Right lobe of liver (tissue), 6 donors: ENCODE measurements at regions not wholly inside any gene's neighbourhood (a gene's known extent, or its start where the extent isn't known, plus 50 kb on each side); places are given as distances from the start of the nearest gene placed in this dataset.

Experiments
- ATAC-seq, 4 donors: fragments of 200-7000 bp; cut with Tn5 transposase; one replicate each; pipeline ENCODE4 v1.9.1; 2020; ENCODE audit warnings: mild to moderate bottlenecking in 4 of 4, moderate library complexity in 4 of 4
- DNase-seq, 3 donors: peaks; one replicate each; pipeline ENCODE4 v3.0.0-alpha.2; 2020
- H3K27ac ChIP-seq, 3 donors: fragments of 200-600 bp; one replicate each; pipeline ENCODE4 v1.8.0; 2022
- H3K27me3 ChIP-seq, 2 donors: fragments of 200-600 bp; one replicate each; pipeline ENCODE4 v1.8.0; 2022
- H3K36me3 ChIP-seq, 4 donors: fragments of 200-600 bp; sonication (generic) in 1 of 4; one replicate each; pipeline versions ENCODE4 v1.5.1 to v1.8.0; 2017 to 2022; ENCODE audit warnings: control low read depth in 1 of 4
- H3K4me1 ChIP-seq, 4 donors: fragments of 200-600 bp; sonication (generic) in 1 of 4; one replicate each; pipeline versions ENCODE4 v1.5.1 to v1.8.0; 2017 to 2022; ENCODE audit warnings: control low read depth in 1 of 4
- H3K4me3 ChIP-seq, 3 donors: fragments of 200-600 bp; one replicate each; pipeline ENCODE4 v1.8.0; 2022
- H3K9me3 ChIP-seq, 4 donors: fragments of 200-600 bp; sonication (generic) in 1 of 4; one replicate each; pipeline versions ENCODE4 v1.5.1 to v1.8.0; 2017 to 2022; ENCODE audit warnings: control low read depth in 1 of 4
- CTCF ChIP-seq, 4 donors: fragments of 200-600 bp in 3 of 4; fragments of 450-650 bp in 1 of 4; IDR thresholded peaks; one replicate each; pipeline versions ENCODE4 v1.5.1 to v1.8.0; 2016 to 2022; ENCODE audit warnings: antibody characterized with exemption in 4 of 4, mild to moderate bottlenecking in 2 of 4
- POLR2A ChIP-seq: fragments of 450-650 bp; IDR thresholded peaks from one replicate; pipeline ENCODE4 v1.6.1; 2017; ENCODE audit warnings: antibody characterized with exemption, mild to moderate bottlenecking
- WGBS: methylation state at CpG from one replicate; pipeline ENCODE4 v1.1.6; 2018; ENCODE audit warnings: low coverage, low lambda C conversion rate; ENCODE audit not compliant: insufficient coverage; ENCODE audit errors: missing lambda C conversion rate; 5-methylcytosine and 5-hydroxymethylcytosine counted together
- intact Hi-C, 2 donors: fragments of 100-400 bp; cut with DNase I; formaldehyde crosslinking; loops; one replicate each; pipeline versions ENCODE4 v1.11.2 to v1.14.1; 2022
- donor health status: DM: no; HTN: yes; CAD: no.
- donor health status: DM: no; HTN: no; CAD: no.
- donor health status: DM: no; HTN: no; CAD: no.
- donor health status: DM: no; HTN: yes; CAD: no.
- donor health status: DM: no; HTN: yes; CAD: no.

- no peaks in the 10 kb centered on the region for H3K36me3 ChIP-seq
- H3K9me3 ChIP-seq: no peaks in the 10 kb centered on the region
- no peak overlapping the region for H3K4me3 ChIP-seq
- DNase-seq: peak in 1 of 3 donors; percentile 14
- no peak for TF ChIP-seq POLR2A
- no peak for TF ChIP-seq CTCF (IDR thresholded peaks at IDR 0.05)
- H3K4me1 ChIP-seq: no peaks in the 10 kb centered on the region
- no peak overlapping the region for H3K27ac ChIP-seq
- WGBS: 80% methylated on average over 9 of the region's 13 CpGs
- peak in 1 of 4 donors; percentile 9 for ATAC-seq
- H3K27me3 ChIP-seq: no peaks in the 10 kb centered on the region
- intact Hi-C loops: no loop called here
Observed at GRCh38 chr13:112171570-112171965, 104.6 kb downstream of the SOX1 start.

- 40% methylated on average over 1 of the region's 9 CpGs for WGBS
- Histone ChIP-seq H3K4me1 (no peaks in the 10 kb centered on the region), H3K36me3 (no peaks in the 10 kb centered on the region), H3K9me3 (no peaks in the 10 kb centered on the region), H3K27ac (no peak overlapping the region), H3K4me3 (no peak overlapping the region), H3K27me3 (no peaks in the 10 kb centered on the region)
- TF ChIP-seq POLR2A: no peak
- no peak for TF ChIP-seq CTCF (IDR thresholded peaks at IDR 0.05)
- DNase-seq (peak in 1 of 3 donors; percentile 4), ATAC-seq (peak in 1 of 4 donors; percentile 9)
- intact Hi-C loops: no loop called here
Observed at GRCh38 chr13:112172017-112172416, 105.1 kb downstream of the SOX1 start.

- no peaks in the 10 kb centered on the region for H3K36me3 ChIP-seq
- 71% methylated on average over 10 of the region's 18 CpGs for WGBS
- DNase-seq: peak in 2 of 3 donors; percentile 21 to 36
- no peaks in the 10 kb centered on the region for H3K27me3 ChIP-seq
- no peak for ATAC-seq
- no peak overlapping the region for H3K4me3 ChIP-seq
- intact Hi-C loops: no loop called here
- H3K4me1 ChIP-seq: no peaks in the 10 kb centered on the region
- no peaks in the 10 kb centered on the region for H3K9me3 ChIP-seq
- TF ChIP-seq POLR2A (no peak), CTCF (IDR thresholded peaks at IDR 0.05) (no peak)
- no peak overlapping the region for H3K27ac ChIP-seq
Observed at GRCh38 chr13:112172641-112173251, 105.8 kb downstream of the SOX1 start.

- intact Hi-C loops: no loop called here
- DNase-seq: no peak
- no peak for TF ChIP-seq CTCF (IDR thresholded peaks at IDR 0.05)
- TF ChIP-seq POLR2A: no peak
- no peaks in the 10 kb centered on the region for H3K36me3 ChIP-seq
- H3K27ac ChIP-seq: no peak overlapping the region
- WGBS: 93% methylated on average over 4 of the region's 7 CpGs
- no peaks in the 10 kb centered on the region for H3K4me1 ChIP-seq
- no peaks in the 10 kb centered on the region for H3K9me3 ChIP-seq
- no peak overlapping the region for H3K4me3 ChIP-seq
- ATAC-seq: no peak
- H3K27me3 ChIP-seq: no peaks in the 10 kb centered on the region
Observed at GRCh38 chr13:112174476-112175110, 107.6 kb downstream of the SOX1 start.
